ENCODE measurements at regions not wholly inside any gene's neighbourhood (a gene's known extent, or its start where the extent isn't known, plus 50 kb on each side); places are given as distances from the start of the nearest gene placed in this dataset.

DNA sequence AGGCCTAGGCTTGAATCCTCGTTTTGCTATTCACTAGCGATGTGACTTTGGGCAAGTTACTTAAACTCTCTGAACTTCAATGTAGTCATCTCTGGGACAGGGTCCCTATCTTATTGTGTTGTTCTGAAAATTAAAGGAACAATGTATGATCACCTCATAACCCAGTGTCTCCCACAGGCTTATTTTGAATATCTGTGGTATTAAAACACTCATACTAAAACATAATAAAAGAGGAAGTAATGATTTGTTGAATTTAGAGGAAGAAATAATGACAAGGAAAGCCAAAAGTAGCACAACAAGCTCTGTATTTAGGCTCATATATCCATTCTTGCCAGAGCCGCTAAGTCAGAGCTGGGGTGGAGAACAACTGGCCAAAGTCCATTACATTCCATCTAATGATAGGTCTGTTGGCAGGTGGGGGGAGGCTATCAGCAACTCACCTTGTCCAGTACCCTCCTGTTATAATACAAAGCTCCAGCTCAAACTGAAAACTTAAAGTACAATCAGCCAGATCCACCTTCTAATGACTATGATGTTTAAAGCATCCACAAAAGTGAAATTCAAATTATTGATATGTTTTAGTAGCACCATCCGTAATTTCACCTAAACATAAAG, 64.5 kb upstream of the LSM6 start:
- TF ChIP-seq, protein P1, sequence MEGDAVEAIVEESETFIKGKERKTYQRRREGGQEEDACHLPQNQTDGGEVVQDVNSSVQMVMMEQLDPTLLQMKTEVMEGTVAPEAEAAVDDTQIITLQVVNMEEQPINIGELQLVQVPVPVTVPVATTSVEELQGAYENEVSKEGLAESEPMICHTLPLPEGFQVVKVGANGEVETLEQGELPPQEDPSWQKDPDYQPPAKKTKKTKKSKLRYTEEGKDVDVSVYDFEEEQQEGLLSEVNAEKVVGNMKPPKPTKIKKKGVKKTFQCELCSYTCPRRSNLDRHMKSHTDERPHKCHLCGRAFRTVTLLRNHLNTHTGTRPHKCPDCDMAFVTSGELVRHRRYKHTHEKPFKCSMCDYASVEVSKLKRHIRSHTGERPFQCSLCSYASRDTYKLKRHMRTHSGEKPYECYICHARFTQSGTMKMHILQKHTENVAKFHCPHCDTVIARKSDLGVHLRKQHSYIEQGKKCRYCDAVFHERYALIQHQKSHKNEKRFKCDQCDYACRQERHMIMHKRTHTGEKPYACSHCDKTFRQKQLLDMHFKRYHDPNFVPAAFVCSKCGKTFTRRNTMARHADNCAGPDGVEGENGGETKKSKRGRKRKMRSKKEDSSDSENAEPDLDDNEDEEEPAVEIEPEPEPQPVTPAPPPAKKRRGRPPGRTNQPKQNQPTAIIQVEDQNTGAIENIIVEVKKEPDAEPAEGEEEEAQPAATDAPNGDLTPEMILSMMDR (IDR thresholded peaks at IDR 0.05), result no peak
- no peak for TF ChIP-seq POLR2A (IDR thresholded peaks at IDR 0.05)
- TF ChIP-seq POLR2AphosphoS5 (IDR thresholded peaks at IDR 0.05), result no peak
- TF ChIP-seq EP300 (IDR thresholded peaks at IDR 0.05; ENCODE audit: low read depth), result no peak
